GM23248 (cell line): ENCODE measurements at regions not wholly inside any gene's neighbourhood (a gene's known extent, or its start where the extent isn't known, plus 50 kb on each side); places are given as distances from the start of the nearest gene placed in this dataset.

Source experiments
- DNase-seq: peaks from one replicate; pipeline ENCODE4 v3.0.0-alpha.2; 2015
- H2AFZ ChIP-seq: fragments of 200-600 bp; sonication (generic); 2 replicates; pipeline ENCODE4 v1.6.1; 2016; ENCODE audit warnings: antibody characterized with exemption
- H3F3A ChIP-seq: fragments of 200-600 bp; sonication (generic); 2 replicates; pipeline ENCODE4 v1.6.1; 2016; ENCODE audit warnings: mild to moderate bottlenecking, antibody characterized with exemption, mixed run types; ENCODE audit not compliant: insufficient read depth
- H3K27ac ChIP-seq: fragments of 200-600 bp; sonication (generic); 2 replicates; pipeline ENCODE4 v1.5.1; 2016; ENCODE audit warnings: mild to moderate bottlenecking
- H3K27me3 ChIP-seq: fragments of 200-600 bp; sonication (generic); replicated peaks from 2 replicates; pipeline ENCODE4 v1.6.1; 2016; ENCODE audit warnings: mild to moderate bottlenecking; ENCODE audit not compliant: insufficient read depth
- H3K36me3 ChIP-seq: fragments of 200-600 bp; sonication (generic); 2 replicates; pipeline ENCODE4 v1.6.1; 2016; ENCODE audit warnings: low read depth, mild to moderate bottlenecking
- H3K4me1 ChIP-seq: fragments of 200-600 bp; sonication (generic); 2 replicates; pipeline ENCODE4 v1.6.1; 2016; ENCODE audit warnings: mild to moderate bottlenecking; ENCODE audit not compliant: insufficient read depth
- H3K4me2 ChIP-seq: fragments of 200-600 bp; sonication (generic); one replicate; pipeline ENCODE4 v1.6.1; 2016; ENCODE audit warnings: mild to moderate bottlenecking; ENCODE audit not compliant: unreplicated experiment
- H3K4me3 ChIP-seq: fragments of 200-600 bp; sonication (generic); 2 replicates; pipeline ENCODE4 v1.5.1; 2016; ENCODE audit warnings: mild to moderate bottlenecking
- H3K79me2 ChIP-seq: fragments of 200-600 bp; sonication (generic); 2 replicates; pipeline ENCODE4 v1.6.1; 2016; ENCODE audit warnings: mild to moderate bottlenecking; ENCODE audit not compliant: insufficient read depth
- H3K9ac ChIP-seq: fragments of 200-600 bp; sonication (generic); 2 replicates; pipeline ENCODE4 v1.6.1; 2016; ENCODE audit warnings: mild to moderate bottlenecking
- H3K9me2 ChIP-seq: fragments of 200-600 bp; sonication (generic); 2 replicates; pipeline ENCODE4 v1.6.1; 2016; ENCODE audit warnings: mixed run types, mild to moderate bottlenecking, moderate library complexity; ENCODE audit not compliant: insufficient read depth
- H3K9me3 ChIP-seq: fragments of 200-600 bp; sonication (generic); one replicate; pipeline ENCODE4 v1.6.1; 2017; ENCODE audit warnings: low read depth
- H4K20me1 ChIP-seq: fragments of 200-600 bp; sonication (generic); 2 replicates; pipeline ENCODE4 v1.6.0; 2016; ENCODE audit not compliant: insufficient read depth
- EZH2 ChIP-seq: fragments of 200-600 bp; sonication (generic); IDR thresholded peaks from 2 replicates; pipeline ENCODE4 v1.6.1; 2018; ENCODE audit warnings: antibody characterized with exemption, mild to moderate bottlenecking; ENCODE audit not compliant: insufficient read depth, poor library complexity, severe bottlenecking
- EZH2phosphoT487 ChIP-seq: fragments of 200-600 bp; sonication (generic); IDR thresholded peaks from 2 replicates; pipeline ENCODE4 v1.6.1; 2018; ENCODE audit warnings: antibody characterized with exemption, moderate library complexity, mild to moderate bottlenecking, low read depth; ENCODE audit not compliant: insufficient read depth
- WGBS, 2 experiments: methylation state at CpG; one replicate each; pipeline ENCODE4 v1.1.6; 2015 to 2017; ENCODE audit warnings: low lambda C conversion rate in 2 of 2, low coverage in 1 of 2; ENCODE audit errors: missing lambda C conversion rate in 2 of 2; 5-methylcytosine and 5-hydroxymethylcytosine counted together
- in situ Hi-C: fragments of 300-500 bp; cut with MboI; formaldehyde crosslinking; loops from 2 replicates; pipeline ENCODE4 v1.15.0; 2020

DNA sequence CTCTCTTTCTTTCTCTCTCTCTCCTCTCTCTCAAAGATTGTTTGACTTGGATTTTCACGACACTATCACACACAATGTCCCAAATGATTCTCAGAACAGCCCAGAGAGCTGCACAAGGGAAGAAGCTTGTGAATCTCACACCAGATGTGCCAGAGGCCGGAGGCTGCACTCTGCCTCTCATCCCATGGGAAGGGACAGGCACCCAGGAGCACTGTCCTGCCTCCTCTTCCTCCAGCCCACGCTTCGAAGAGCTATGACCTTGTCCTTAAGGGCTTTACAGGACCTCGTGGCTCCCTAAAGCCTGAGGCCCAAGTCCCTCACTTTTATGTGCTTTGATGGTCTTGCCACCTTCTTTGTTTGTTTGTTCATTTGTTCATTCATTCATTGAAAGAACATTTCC lies 267.6 kb downstream of the FAM43A start:
- Histone ChIP-seq H3K4me2 (no peak overlapping the region), H3K27me3 (peaks cover 4% of the 10 kb centered on the region; the same call in 1 of the 2 replicates), H3K4me1 (no peaks in the 10 kb centered on the region), H3K9me3 (no peaks in the 10 kb centered on the region), H3K36me3 (no peaks in the 10 kb centered on the region), H4K20me1 (no peaks in the 10 kb centered on the region), H3K9ac (no peak overlapping the region), H3K79me2 (no peaks in the 10 kb centered on the region), H3K27ac (no peak overlapping the region), H3F3A (no peaks in the 10 kb centered on the region), H3K9me2 (no peaks in the 10 kb centered on the region), H3K4me3 (no peak overlapping the region), H2AFZ (no peak overlapping the region)
- in situ Hi-C loops = no loop called here
- TF ChIP-seq EZH2 (no peak), EZH2phosphoT487 (no peak)
- 44 to 54% methylated on average over 5 of the region's 5 CpGs for WGBS, 2 experiments
- no peak for DNase-seq

- no peaks in the 10 kb centered on the region for H3K9me3 ChIP-seq
- H3K9ac ChIP-seq = no peak overlapping the region
- no peaks in the 10 kb centered on the region for H3K9me2 ChIP-seq
- no peaks in the 10 kb centered on the region for H3K79me2 ChIP-seq
- DNase-seq = no peak
- peaks cover 4% of the 10 kb centered on the region; the same call in 1 of the 2 replicates for H3K27me3 ChIP-seq
- no peak overlapping the region for H3K4me2 ChIP-seq
- H3F3A ChIP-seq = no peaks in the 10 kb centered on the region
- WGBS, 2 experiments = 71 to 73% methylated on average over 7 of the region's 7 CpGs
- H2AFZ ChIP-seq = no peak overlapping the region
- no peaks in the 10 kb centered on the region for H3K4me1 ChIP-seq
- H3K36me3 ChIP-seq = no peaks in the 10 kb centered on the region
- H3K4me3 ChIP-seq = no peak overlapping the region
- no peaks in the 10 kb centered on the region for H4K20me1 ChIP-seq
- in situ Hi-C loops = no loop called here
- no peak for TF ChIP-seq EZH2phosphoT487
- TF ChIP-seq EZH2 = no peak
- no peak overlapping the region for H3K27ac ChIP-seq
Measured at GRCh38 chr3:194955546-194955945, 269.9 kb downstream of the FAM43A start.

GRCh38 chr3:194955979-194956696 lies 270.5 kb downstream of the FAM43A start:
- Histone ChIP-seq H3F3A (no peaks in the 10 kb centered on the region), H3K36me3 (no peaks in the 10 kb centered on the region), H2AFZ (no peak overlapping the region), H3K9me3 (no peaks in the 10 kb centered on the region), H3K9me2 (no peaks in the 10 kb centered on the region), H4K20me1 (no peaks in the 10 kb centered on the region), H3K79me2 (no peaks in the 10 kb centered on the region), H3K27me3 (peaks cover 4% of the 10 kb centered on the region; the same call in 1 of the 2 replicates), H3K4me1 (no peaks in the 10 kb centered on the region), H3K9ac (no peak overlapping the region), H3K4me3 (no peak overlapping the region), H3K4me2 (no peak overlapping the region), H3K27ac (no peak overlapping the region)
- WGBS, 2 experiments = 71 to 74% methylated on average over 20 of the region's 20 CpGs
- in situ Hi-C loops = no loop called here
- no peak for DNase-seq
- no peak for TF ChIP-seq EZH2phosphoT487
- no peak for TF ChIP-seq EZH2

GRCh38 chr3:194956697-194957396 lies 271.2 kb downstream of the FAM43A start:
- no peaks in the 10 kb centered on the region for H3F3A ChIP-seq
- no peaks in the 10 kb centered on the region for H3K9me2 ChIP-seq
- no peak overlapping the region for H3K4me3 ChIP-seq
- in situ Hi-C loops = no loop called here
- H3K27me3 ChIP-seq = peaks cover 4% of the 10 kb centered on the region; the same call in 1 of the 2 replicates
- no peaks in the 10 kb centered on the region for H3K79me2 ChIP-seq
- no peaks in the 10 kb centered on the region for H3K36me3 ChIP-seq
- WGBS, 2 experiments = 68 to 78% methylated on average over 17 of the region's 17 CpGs
- H2AFZ ChIP-seq = no peak overlapping the region
- TF ChIP-seq EZH2phosphoT487 (no peak), EZH2 (no peak)
- no peak overlapping the region for H3K9ac ChIP-seq
- no peaks in the 10 kb centered on the region for H3K9me3 ChIP-seq
- H3K4me2 ChIP-seq = no peak overlapping the region
- H4K20me1 ChIP-seq = no peaks in the 10 kb centered on the region
- no peaks in the 10 kb centered on the region for H3K4me1 ChIP-seq
- DNase-seq = no peak
- H3K27ac ChIP-seq = no peak overlapping the region
